ENCODE measurements at regions not wholly inside any gene's neighbourhood (a gene's known extent, or its start where the extent isn't known, plus 50 kb on each side); places are given as distances from the start of the nearest gene placed in this dataset.
"Not testable (repeated sequence)": the region's sequence is repeated elsewhere in the genome, so short reads cannot be mapped to it uniquely, and the experiment has no call there.

- H3K9me3 Mint-ChIP-seq, H3K36me3 Mint-ChIP-seq, H3K4me3 Mint-ChIP-seq, H3K27me3 Mint-ChIP-seq, H3K27ac Mint-ChIP-seq, H3K4me1 Mint-ChIP-seq, DNase-seq, CTCF ChIA-PET: not testable (repeated sequence)
Measured at GRCh38 chr14:19052977-19053376, 85.7 kb downstream of the POTEM start.

- H3K27me3 Mint-ChIP-seq, DNase-seq, H3K9me3 Mint-ChIP-seq, H3K27ac Mint-ChIP-seq, CTCF ChIA-PET, H3K36me3 Mint-ChIP-seq, H3K4me1 Mint-ChIP-seq, H3K4me3 Mint-ChIP-seq: not testable (repeated sequence)
Measured at GRCh38 chr14:19053426-19054050, 86.3 kb downstream of the POTEM start.

- H3K36me3 Mint-ChIP-seq, CTCF ChIA-PET, H3K9me3 Mint-ChIP-seq, DNase-seq, H3K27ac Mint-ChIP-seq, H3K27me3 Mint-ChIP-seq, H3K4me1 Mint-ChIP-seq, H3K4me3 Mint-ChIP-seq: not testable (repeated sequence)
Measured at GRCh38 chr14:19054108-19054721, 87.0 kb downstream of the POTEM start.

GRCh38 chr14:19054934-19055333 is 87.7 kb downstream of the POTEM start:
- H3K27ac Mint-ChIP-seq, H3K27me3 Mint-ChIP-seq, H3K4me1 Mint-ChIP-seq, H3K4me3 Mint-ChIP-seq, CTCF ChIA-PET, DNase-seq, H3K9me3 Mint-ChIP-seq, H3K36me3 Mint-ChIP-seq: not testable (repeated sequence)

- DNase-seq, H3K9me3 Mint-ChIP-seq, CTCF ChIA-PET, H3K27ac Mint-ChIP-seq, H3K4me3 Mint-ChIP-seq, H3K4me1 Mint-ChIP-seq, H3K36me3 Mint-ChIP-seq, H3K27me3 Mint-ChIP-seq: not testable (repeated sequence)
Measured at GRCh38 chr14:19059066-19059465, 91.8 kb downstream of the POTEM start.

GRCh38 chr14:19061689-19062450 is 94.6 kb downstream of the POTEM start:
- H3K4me1 Mint-ChIP-seq: not testable (repeated sequence)

GRCh38 chr14:19068957-19069356 is 101.7 kb downstream of the POTEM start:
- H3K9me3 Mint-ChIP-seq, H3K36me3 Mint-ChIP-seq, H3K4me3 Mint-ChIP-seq, H3K27ac Mint-ChIP-seq, DNase-seq, CTCF ChIA-PET, H3K4me1 Mint-ChIP-seq, H3K27me3 Mint-ChIP-seq: not testable (repeated sequence)

More at GRCh38 chr14:19061689-19062450, 94.6 kb downstream of the POTEM start:
- H3K4me3 Mint-ChIP-seq, H3K27me3 Mint-ChIP-seq, CTCF ChIA-PET, DNase-seq, H3K27ac Mint-ChIP-seq, H3K9me3 Mint-ChIP-seq, H3K36me3 Mint-ChIP-seq: not testable (repeated sequence)

- H3K36me3 Mint-ChIP-seq, H3K4me1 Mint-ChIP-seq, H3K27ac Mint-ChIP-seq, CTCF ChIA-PET, H3K27me3 Mint-ChIP-seq, H3K9me3 Mint-ChIP-seq, DNase-seq, H3K4me3 Mint-ChIP-seq: not testable (repeated sequence)
Measured at GRCh38 chr14:19072518-19072917, 105.3 kb downstream of the POTEM start.

- CTCF ChIA-PET, H3K36me3 Mint-ChIP-seq, H3K9me3 Mint-ChIP-seq, H3K27ac Mint-ChIP-seq, DNase-seq, H3K4me1 Mint-ChIP-seq, H3K27me3 Mint-ChIP-seq, H3K4me3 Mint-ChIP-seq: not testable (repeated sequence)
Measured at GRCh38 chr14:19088632-19089031, 121.4 kb downstream of the POTEM start.

- H3K27me3 Mint-ChIP-seq, H3K4me1 Mint-ChIP-seq, H3K9me3 Mint-ChIP-seq, H3K27ac Mint-ChIP-seq, CTCF ChIA-PET, H3K36me3 Mint-ChIP-seq, H3K4me3 Mint-ChIP-seq, DNase-seq: not testable (repeated sequence)
Measured at GRCh38 chr14:19093227-19093626, 126.0 kb downstream of the POTEM start.

GRCh38 chr14:19094731-19095130 is 127.5 kb downstream of the POTEM start:
- H3K9me3 Mint-ChIP-seq, DNase-seq, H3K4me3 Mint-ChIP-seq, CTCF ChIA-PET, H3K4me1 Mint-ChIP-seq, H3K27ac Mint-ChIP-seq, H3K27me3 Mint-ChIP-seq, H3K36me3 Mint-ChIP-seq: not testable (repeated sequence)

GRCh38 chr14:19095167-19095566 is 127.9 kb downstream of the POTEM start:
- DNase-seq, H3K27ac Mint-ChIP-seq, H3K4me1 Mint-ChIP-seq, H3K4me3 Mint-ChIP-seq, H3K36me3 Mint-ChIP-seq, H3K27me3 Mint-ChIP-seq, H3K9me3 Mint-ChIP-seq, CTCF ChIA-PET: not testable (repeated sequence)

- H3K4me3 Mint-ChIP-seq, H3K4me1 Mint-ChIP-seq, H3K27me3 Mint-ChIP-seq, H3K27ac Mint-ChIP-seq, H3K9me3 Mint-ChIP-seq, CTCF ChIA-PET, H3K36me3 Mint-ChIP-seq, DNase-seq: not testable (repeated sequence)
Measured at GRCh38 chr14:19096467-19096866, 129.2 kb downstream of the POTEM start.

GRCh38 chr14:19096876-19097275 is 129.6 kb downstream of the POTEM start:
- CTCF ChIA-PET: not testable (repeated sequence)

GRCh38 chr14:19097306-19097705 is 130.1 kb downstream of the POTEM start:
- CTCF ChIA-PET, H3K9me3 Mint-ChIP-seq, H3K27ac Mint-ChIP-seq, H3K4me1 Mint-ChIP-seq, DNase-seq, H3K36me3 Mint-ChIP-seq, H3K27me3 Mint-ChIP-seq, H3K4me3 Mint-ChIP-seq: not testable (repeated sequence)

More at GRCh38 chr14:19096876-19097275, 129.6 kb downstream of the POTEM start:
- not testable (repeated sequence) for DNase-seq, H3K27ac Mint-ChIP-seq, H3K9me3 Mint-ChIP-seq, H3K4me1 Mint-ChIP-seq, H3K4me3 Mint-ChIP-seq, H3K27me3 Mint-ChIP-seq, H3K36me3 Mint-ChIP-seq
